WERI-Rb-1 (cell line): ENCODE measurements at regions not wholly inside any gene's neighbourhood (a gene's known extent, or its start where the extent isn't known, plus 50 kb on each side); places are given as distances from the start of the nearest gene placed in this dataset.

ENCODE experiments used
- DNase-seq: peaks from one replicate; pipeline ENCODE4 v3.0.0-alpha.2; 2020
- H3K27ac ChIP-seq: fragments of 250-450 bp; sonication (Bioruptor Pico); 2 replicates; pipeline ENCODE4 v1.5.1; 2020; ENCODE audit warnings: mild to moderate bottlenecking, moderate library complexity
- H3K27me3 ChIP-seq: fragments of 250-450 bp; sonication (Bioruptor Pico); 2 replicates; pipeline ENCODE4 v1.5.1; 2021; ENCODE audit warnings: mild to moderate bottlenecking, low read depth, moderate library complexity; ENCODE audit not compliant: insufficient read depth, severe bottlenecking
- H3K36me3 ChIP-seq: fragments of 250-450 bp; sonication (Bioruptor Pico); 2 replicates; pipeline ENCODE4 v1.5.1; 2020; ENCODE audit warnings: mild to moderate bottlenecking, moderate library complexity
- H3K4me3 ChIP-seq: 2 replicates; pipeline ENCODE4 v1.5.1; 2011; ENCODE audit warnings: low read depth, mild to moderate bottlenecking, control low read depth, low read length
- H3K9me3 ChIP-seq: fragments of 250-450 bp; sonication (Bioruptor Pico); 2 replicates; pipeline ENCODE4 v1.5.1; 2021; ENCODE audit warnings: mild to moderate bottlenecking, moderate library complexity; ENCODE audit not compliant: severe bottlenecking
- CTCF ChIP-seq: IDR thresholded peaks from 2 replicates; pipeline ENCODE4 v1.5.1; 2011; ENCODE audit warnings: low read depth, mild to moderate bottlenecking, control low read depth, inconsistent platforms, low read length

GRCh38 chr4:188197566-188197965, 58.3 kb downstream of the TRIML1 start:
- H3K4me3 ChIP-seq, result no peak overlapping the region
- peaks cover 2% of the 10 kb centered on the region for H3K9me3 ChIP-seq
- peaks cover 84% of the 10 kb centered on the region for H3K27me3 ChIP-seq
- no peak for DNase-seq
- H3K36me3 ChIP-seq, result no peaks in the 10 kb centered on the region
- H3K27ac ChIP-seq, result no peak overlapping the region
- no peak for TF ChIP-seq CTCF

GRCh38 chr4:188198982-188199792, 59.9 kb downstream of the TRIML1 start:
- H3K27me3 ChIP-seq, result peaks cover 81% of the 10 kb centered on the region
- H3K36me3 ChIP-seq, result no peaks in the 10 kb centered on the region
- H3K27ac ChIP-seq, result no peak overlapping the region
- DNase-seq, result no peak
- peaks cover 2% of the 10 kb centered on the region for H3K9me3 ChIP-seq
- TF ChIP-seq CTCF, result no peak
- H3K4me3 ChIP-seq, result no peak overlapping the region

GRCh38 chr4:188201851-188202250, 62.6 kb downstream of the TRIML1 start:
- TF ChIP-seq CTCF, result no peak
- Histone ChIP-seq H3K27me3 (peaks cover 76% of the 10 kb centered on the region), H3K9me3 (peaks cover 2% of the 10 kb centered on the region), H3K4me3 (no peak overlapping the region), H3K36me3 (no peaks in the 10 kb centered on the region), H3K27ac (no peak overlapping the region)
- DNase-seq, result no peak

GRCh38 chr4:188206783-188207182, 67.5 kb downstream of the TRIML1 start:
- no peak overlapping the region for H3K4me3 ChIP-seq
- no peak overlapping the region for H3K27ac ChIP-seq
- H3K36me3 ChIP-seq, result no peaks in the 10 kb centered on the region
- no peak for TF ChIP-seq CTCF
- DNase-seq, result no peak
- H3K27me3 ChIP-seq, result peaks cover 82% of the 10 kb centered on the region
- peaks cover 2% of the 10 kb centered on the region for H3K9me3 ChIP-seq

GRCh38 chr4:188214861-188215260, 75.6 kb downstream of the TRIML1 start:
- no peak overlapping the region for H3K4me3 ChIP-seq
- H3K9me3 ChIP-seq, result peaks cover 14% of the 10 kb centered on the region
- no peak for DNase-seq
- H3K27ac ChIP-seq, result no peak overlapping the region
- peaks cover 87% of the 10 kb centered on the region for H3K27me3 ChIP-seq
- no peaks in the 10 kb centered on the region for H3K36me3 ChIP-seq
- TF ChIP-seq CTCF, result no peak

GRCh38 chr4:188218392-188218791, 79.2 kb downstream of the TRIML1 start:
- Histone ChIP-seq H3K27me3 (peaks cover 89% of the 10 kb centered on the region), H3K36me3 (no peaks in the 10 kb centered on the region), H3K9me3 (peaks cover 12% of the 10 kb centered on the region), H3K27ac (no peak overlapping the region), H3K4me3 (no peak overlapping the region)
- DNase-seq, result no peak
- no peak for TF ChIP-seq CTCF
